Osteoblast (primary cell): ENCODE measurements at regions not wholly inside any gene's neighbourhood (a gene's known extent, or its start where the extent isn't known, plus 50 kb on each side); places are given as distances from the start of the nearest gene placed in this dataset.

ENCODE experiments used
- DNase-seq: peaks from one replicate; pipeline ENCODE4 v3.0.0; 2011; ENCODE audit warnings: low spot score, mixed read lengths; ENCODE audit not compliant: insufficient read length; ENCODE audit errors: missing footprints
- H2AFZ ChIP-seq: 2 replicates; pipeline ENCODE4 v1.6.0; 2011; ENCODE audit warnings: mild to moderate bottlenecking, low read length
- H3K27ac ChIP-seq: 2 replicates; pipeline ENCODE4 v1.5.1; 2011; ENCODE audit warnings: mild to moderate bottlenecking, low read depth, low read length, moderate library complexity
- H3K27me3 ChIP-seq: 2 replicates; pipeline ENCODE4 v1.6.0; 2012; ENCODE audit warnings: mild to moderate bottlenecking, control low read depth, inconsistent platforms, low read length, moderate library complexity; ENCODE audit not compliant: insufficient read depth
- H3K36me3 ChIP-seq: 2 replicates; pipeline ENCODE4 v1.5.1; 2011; ENCODE audit warnings: mild to moderate bottlenecking, low read length, control low read depth, moderate library complexity; ENCODE audit not compliant: insufficient read depth
- H3K4me1 ChIP-seq: 2 replicates; pipeline ENCODE4 v1.5.1; 2011; ENCODE audit warnings: mild to moderate bottlenecking, low read length, control low read depth, moderate library complexity; ENCODE audit not compliant: insufficient read depth
- H3K4me2 ChIP-seq: 2 replicates; pipeline ENCODE4 v1.6.0; 2011; ENCODE audit warnings: mild to moderate bottlenecking, low read length; ENCODE audit not compliant: insufficient read depth
- H3K4me3 ChIP-seq: fragments of 200-600 bp; sonication (generic); 3 replicates; pipeline ENCODE4 v1.5.1; 2012; ENCODE audit warnings: mild to moderate bottlenecking, low read length, inconsistent platforms; ENCODE audit not compliant: insufficient read depth
- H3K79me2 ChIP-seq: 2 replicates; pipeline ENCODE4 v1.6.0; 2012; ENCODE audit warnings: mild to moderate bottlenecking, low read length, control low read depth, inconsistent platforms; ENCODE audit not compliant: insufficient read depth
- H3K9me3 ChIP-seq: 2 replicates; pipeline ENCODE4 v1.5.1; 2011; ENCODE audit warnings: low read depth, low read length, control low read depth
- H4K20me1 ChIP-seq: 2 replicates; pipeline ENCODE4 v1.6.0; 2012; ENCODE audit warnings: mild to moderate bottlenecking, low read length, control low read depth; ENCODE audit not compliant: insufficient read depth
- TF ChIP-seq, protein P1 (sequence below): IDR thresholded peaks from 2 replicates; pipeline ENCODE4 v1.5.1; 2011; ENCODE audit warnings: mild to moderate bottlenecking, low read depth, low read length, moderate library complexity; ENCODE audit errors: extremely low read depth

DNA sequence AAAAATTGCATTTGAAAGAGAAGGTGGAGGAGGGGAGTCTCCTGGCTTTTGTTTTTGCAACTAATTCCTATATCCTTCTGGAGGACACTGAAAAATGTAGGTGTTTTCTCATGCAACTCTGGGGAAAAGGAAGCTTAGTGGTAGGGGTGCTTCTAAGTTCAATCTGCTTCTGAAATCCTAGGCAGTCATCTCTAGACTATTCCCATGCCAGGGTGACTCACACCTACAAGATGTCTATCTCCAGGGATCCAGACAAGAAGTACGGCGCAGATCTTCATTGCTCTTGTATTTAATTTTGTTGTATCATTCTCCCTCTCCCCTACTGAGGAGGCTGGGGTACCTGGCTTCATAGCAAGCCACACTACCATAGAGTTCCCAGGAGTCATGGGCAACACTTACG lies 258.8 kb downstream of the PHF14 start:
- no peaks in the 10 kb centered on the region for H3K4me1 ChIP-seq
- no peak overlapping the region for H2AFZ ChIP-seq
- H3K9me3 ChIP-seq, result no peaks in the 10 kb centered on the region
- no peaks in the 10 kb centered on the region for H3K27me3 ChIP-seq
- H4K20me1 ChIP-seq, result no peaks in the 10 kb centered on the region
- H3K36me3 ChIP-seq, result no peaks in the 10 kb centered on the region
- no peak for DNase-seq
- TF ChIP-seq, protein P1, sequence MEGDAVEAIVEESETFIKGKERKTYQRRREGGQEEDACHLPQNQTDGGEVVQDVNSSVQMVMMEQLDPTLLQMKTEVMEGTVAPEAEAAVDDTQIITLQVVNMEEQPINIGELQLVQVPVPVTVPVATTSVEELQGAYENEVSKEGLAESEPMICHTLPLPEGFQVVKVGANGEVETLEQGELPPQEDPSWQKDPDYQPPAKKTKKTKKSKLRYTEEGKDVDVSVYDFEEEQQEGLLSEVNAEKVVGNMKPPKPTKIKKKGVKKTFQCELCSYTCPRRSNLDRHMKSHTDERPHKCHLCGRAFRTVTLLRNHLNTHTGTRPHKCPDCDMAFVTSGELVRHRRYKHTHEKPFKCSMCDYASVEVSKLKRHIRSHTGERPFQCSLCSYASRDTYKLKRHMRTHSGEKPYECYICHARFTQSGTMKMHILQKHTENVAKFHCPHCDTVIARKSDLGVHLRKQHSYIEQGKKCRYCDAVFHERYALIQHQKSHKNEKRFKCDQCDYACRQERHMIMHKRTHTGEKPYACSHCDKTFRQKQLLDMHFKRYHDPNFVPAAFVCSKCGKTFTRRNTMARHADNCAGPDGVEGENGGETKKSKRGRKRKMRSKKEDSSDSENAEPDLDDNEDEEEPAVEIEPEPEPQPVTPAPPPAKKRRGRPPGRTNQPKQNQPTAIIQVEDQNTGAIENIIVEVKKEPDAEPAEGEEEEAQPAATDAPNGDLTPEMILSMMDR, result no peak
- H3K4me3 ChIP-seq, result no peak overlapping the region
- H3K79me2 ChIP-seq, result no peaks in the 10 kb centered on the region
- H3K27ac ChIP-seq, result no peak overlapping the region
- H3K4me2 ChIP-seq, result no peak overlapping the region

DNA sequence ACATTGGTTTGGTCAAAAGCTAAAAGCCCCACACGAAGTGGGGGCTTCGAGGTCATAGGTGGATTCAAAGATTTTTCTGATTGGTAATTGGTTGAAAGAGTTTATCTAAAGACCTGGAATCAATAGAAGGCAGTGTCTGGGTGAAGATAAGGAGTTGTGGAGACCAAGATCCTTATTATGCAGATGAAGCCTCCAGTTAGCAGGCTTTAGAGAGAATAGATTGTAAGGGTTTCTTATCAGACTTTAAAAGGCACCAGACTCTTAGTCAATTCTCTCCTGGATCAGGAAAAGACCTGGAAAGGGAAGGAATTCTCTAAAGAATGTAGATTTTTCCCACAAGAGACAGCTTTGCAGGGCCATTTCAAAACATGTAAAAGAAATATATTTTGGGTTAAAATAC lies 260.2 kb downstream of the PHF14 start:
- Histone ChIP-seq H2AFZ (no peak overlapping the region), H3K4me3 (no peak overlapping the region), H3K4me2 (no peak overlapping the region), H3K79me2 (no peaks in the 10 kb centered on the region), H3K4me1 (no peaks in the 10 kb centered on the region), H3K27ac (no peak overlapping the region), H4K20me1 (no peaks in the 10 kb centered on the region), H3K9me3 (no peaks in the 10 kb centered on the region), H3K36me3 (no peaks in the 10 kb centered on the region), H3K27me3 (no peaks in the 10 kb centered on the region)
- TF ChIP-seq, protein P1, result no peak
- peak; percentile 37 for DNase-seq

DNA sequence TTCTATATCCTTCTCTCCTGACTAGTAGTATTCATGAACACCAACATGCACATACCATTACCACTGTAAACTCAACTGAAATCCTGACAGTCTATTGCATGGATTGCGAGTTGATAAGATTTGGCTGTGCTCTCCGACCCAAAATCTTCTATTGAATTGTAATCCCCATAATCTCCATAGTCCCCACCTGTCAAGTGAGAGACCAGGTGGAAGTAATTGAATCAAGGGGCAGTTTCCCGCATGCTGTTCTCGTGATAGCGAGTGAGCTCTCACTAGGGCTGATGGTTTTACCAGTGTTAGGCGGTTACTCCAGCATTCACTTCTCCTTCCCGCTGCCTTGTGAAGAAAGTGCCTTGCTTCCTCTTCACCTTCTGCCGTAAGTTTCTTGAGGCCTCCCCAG lies 261.8 kb downstream of the PHF14 start:
- Histone ChIP-seq H3K4me1 (no peaks in the 10 kb centered on the region), H3K79me2 (no peaks in the 10 kb centered on the region), H4K20me1 (no peaks in the 10 kb centered on the region), H3K36me3 (no peaks in the 10 kb centered on the region), H3K27me3 (no peaks in the 10 kb centered on the region), H3K27ac (no peak overlapping the region), H3K4me2 (no peak overlapping the region), H3K4me3 (no peak overlapping the region), H2AFZ (no peak overlapping the region), H3K9me3 (no peaks in the 10 kb centered on the region)
- TF ChIP-seq, protein P1, result no peak
- no peak for DNase-seq

DNA sequence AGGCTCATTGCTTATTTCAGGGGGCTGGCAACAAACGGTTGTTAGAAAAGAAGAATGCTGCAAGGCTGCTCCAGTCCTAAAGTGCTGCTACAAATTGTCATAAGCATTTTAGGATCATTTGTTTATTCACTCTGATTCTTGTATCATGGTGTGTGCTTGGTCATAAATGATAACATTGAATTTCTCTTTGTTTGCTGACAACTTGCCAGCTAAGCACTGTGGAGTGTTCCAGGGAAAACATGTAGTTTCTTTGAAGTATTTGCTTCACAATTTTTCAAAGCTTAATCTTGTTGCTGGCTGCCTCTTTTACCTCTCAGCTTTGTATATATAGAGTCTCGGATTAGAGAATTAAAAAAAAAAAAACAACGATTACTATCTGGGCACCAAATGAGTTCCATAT lies 263.0 kb downstream of the PHF14 start:
- Histone ChIP-seq H3K4me2 (no peak overlapping the region), H3K27ac (no peak overlapping the region), H3K9me3 (no peaks in the 10 kb centered on the region), H3K4me1 (no peaks in the 10 kb centered on the region), H3K27me3 (no peaks in the 10 kb centered on the region), H3K36me3 (no peaks in the 10 kb centered on the region), H4K20me1 (no peaks in the 10 kb centered on the region), H2AFZ (no peak overlapping the region), H3K4me3 (no peak overlapping the region), H3K79me2 (no peaks in the 10 kb centered on the region)
- no peak for DNase-seq
- TF ChIP-seq, protein P1, result no peak
